ENCODE measurements at regions not wholly inside any gene's neighbourhood (a gene's known extent, or its start where the extent isn't known, plus 50 kb on each side); places are given as distances from the start of the nearest gene placed in this dataset.

GRCh38 chr18:34411952-34412351 is 187.2 kb upstream of the NOL4 start:
- TF ChIP-seq POLR2A (IDR thresholded peaks at IDR 0.05) (no peak), CTCF (IDR thresholded peaks at IDR 0.05) (no peak)
